GM19455 (cell line): ENCODE measurements at regions not wholly inside any gene's neighbourhood (a gene's known extent, or its start where the extent isn't known, plus 50 kb on each side); places are given as distances from the start of the nearest gene placed in this dataset.
"Not testable (repeated sequence)": the region's sequence is repeated elsewhere in the genome, so short reads cannot be mapped to it uniquely, and the experiment has no call there.

ENCODE experiments used
- ATAC-seq: cut with Tn5 transposase; IDR thresholded peaks from one replicate; pipeline ENCODE4 v1.9.1; 2021; ENCODE audit not compliant: unreplicated experiment

DNA sequence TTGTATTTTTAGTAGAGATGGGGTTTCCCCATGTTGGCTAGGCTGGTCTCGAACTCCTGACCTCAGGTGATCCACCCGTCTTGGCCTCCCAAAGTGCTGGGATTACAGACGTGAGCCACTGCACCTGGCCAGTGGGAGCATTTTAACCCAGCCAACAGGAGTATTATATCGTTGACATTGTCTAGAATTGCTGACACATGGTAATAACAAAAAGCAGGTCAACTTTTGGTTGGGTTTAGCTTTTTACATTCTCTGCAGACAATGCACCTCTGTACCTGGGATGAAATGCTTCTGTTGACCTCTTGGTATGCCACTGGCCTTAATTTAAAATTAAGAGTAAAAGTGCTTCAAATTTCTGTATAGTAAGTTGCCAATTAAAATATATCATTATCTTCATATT is 245.6 kb downstream of the TTC6 start:
- not testable (repeated sequence) for ATAC-seq

- ATAC-seq: no peak
Observed at GRCh38 chr14:37842106-37842505, 246.7 kb downstream of the TTC6 start.

- no peak for ATAC-seq
Observed at GRCh38 chr14:37843954-37844607, 248.7 kb downstream of the TTC6 start.

DNA sequence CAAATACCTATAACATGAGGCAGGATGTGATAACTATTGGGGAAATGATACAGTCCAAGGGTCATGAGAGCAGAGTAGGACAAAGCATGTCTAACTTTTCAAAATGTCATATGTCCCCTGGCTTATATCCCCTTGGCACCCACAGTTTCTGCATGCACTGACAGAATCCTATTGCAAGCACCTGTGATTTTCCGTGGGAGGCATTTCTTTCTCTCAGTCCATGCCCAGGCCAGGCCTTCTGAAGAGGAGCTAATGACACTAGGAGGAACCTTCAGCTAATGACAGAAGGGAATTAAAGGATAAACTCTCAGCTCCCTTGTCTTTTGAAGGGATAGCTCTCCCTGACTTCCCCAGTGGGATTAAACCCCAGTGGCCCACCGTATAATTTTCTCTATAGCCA is 249.2 kb downstream of the TTC6 start:
- no peak for ATAC-seq

- ATAC-seq: no peak
Observed at GRCh38 chr14:37848985-37849621, 253.7 kb downstream of the TTC6 start.

GRCh38 chr14:37851054-37851453 is 255.6 kb downstream of the TTC6 start:
- no peak for ATAC-seq

DNA sequence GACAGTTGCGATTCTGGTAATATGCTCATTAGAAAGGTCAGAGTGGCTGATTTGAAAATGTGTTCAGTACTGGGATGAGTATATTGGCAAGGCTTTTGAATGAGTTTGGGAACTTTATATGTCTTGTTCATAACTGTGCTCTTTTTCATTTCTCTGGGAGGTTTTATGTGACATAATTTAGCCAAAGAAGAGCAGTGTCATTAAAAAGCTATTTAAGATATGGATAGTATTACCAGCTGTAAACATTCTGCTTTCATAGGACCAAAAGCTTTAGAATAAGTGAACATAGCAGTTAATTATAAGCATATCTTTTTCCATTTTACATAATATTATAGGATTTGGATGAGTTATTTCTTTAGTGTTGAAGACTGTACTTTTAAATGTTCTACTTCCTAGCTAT is 260.4 kb downstream of the TTC6 start:
- ATAC-seq: no peak

- ATAC-seq: no peak
Observed at GRCh38 chr14:37857774-37858266, 262.4 kb downstream of the TTC6 start.

GRCh38 chr14:37858733-37859132 is 263.3 kb downstream of the TTC6 start:
- no peak for ATAC-seq

GRCh38 chr14:37859177-37859576 is 263.7 kb downstream of the TTC6 start:
- no peak for ATAC-seq

GRCh38 chr14:37862263-37862662 is 266.8 kb downstream of the TTC6 start:
- ATAC-seq: no peak

DNA sequence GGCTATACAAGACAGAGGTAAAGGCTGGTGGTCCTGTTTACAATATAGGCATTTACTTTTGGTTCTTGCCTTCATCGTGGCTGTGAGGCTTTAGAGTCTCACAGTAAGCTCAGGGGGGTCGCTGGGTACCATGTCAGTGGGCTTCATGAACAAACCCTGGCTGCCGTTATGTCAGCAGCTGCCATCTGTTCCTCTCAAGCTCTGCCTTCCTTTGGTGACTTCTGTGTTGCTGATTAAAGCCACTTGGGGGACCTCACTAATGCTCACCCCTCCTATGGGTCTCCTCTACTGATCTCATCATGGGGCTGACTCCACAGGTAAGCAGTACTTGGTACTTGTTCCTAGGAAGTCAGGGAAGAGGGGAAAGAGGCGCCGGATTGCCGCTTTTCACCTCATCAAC is 268.7 kb downstream of the TTC6 start:
- no peak for ATAC-seq

- ATAC-seq: no peak
Observed at GRCh38 chr14:37864861-37865718, 269.7 kb downstream of the TTC6 start.

DNA sequence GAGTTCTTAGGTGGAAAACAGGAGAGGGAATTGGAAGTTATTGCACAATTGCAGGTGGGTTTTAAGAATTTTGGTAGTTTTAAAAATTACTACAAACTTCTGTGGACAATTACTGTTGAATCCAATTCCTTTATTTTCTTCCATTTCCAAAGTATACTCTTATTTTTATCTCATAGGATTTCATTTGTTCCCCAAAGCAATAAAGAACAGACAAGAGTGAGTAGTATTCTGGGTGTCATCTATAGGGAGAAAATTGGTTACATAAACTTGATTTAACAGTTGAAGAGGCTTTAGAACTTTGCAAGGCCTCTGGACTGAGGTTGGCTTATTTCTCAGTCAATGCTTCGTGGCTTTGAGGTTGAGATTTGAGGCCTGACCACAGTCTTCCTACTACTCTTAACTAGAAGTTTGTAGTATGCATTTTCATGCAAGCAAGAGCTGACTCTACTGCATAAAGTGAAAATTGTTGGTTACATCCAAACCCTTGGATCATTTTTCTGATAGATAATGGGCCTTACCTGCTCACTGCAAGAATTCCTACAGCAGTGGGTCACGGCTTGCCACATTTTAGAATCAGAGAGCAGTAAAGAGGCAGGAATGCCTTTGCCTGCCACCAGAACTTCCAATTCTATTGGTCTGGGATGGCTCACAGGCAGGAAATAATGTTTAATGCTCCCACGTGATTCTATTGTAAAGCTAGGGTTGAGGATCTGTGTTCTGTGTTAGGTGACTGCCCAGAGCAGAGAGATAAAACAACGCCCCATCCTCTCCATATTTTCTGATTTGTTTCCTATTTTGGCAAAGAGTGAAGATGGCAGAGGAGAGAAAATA is 270.5 kb downstream of the TTC6 start:
- no peak for ATAC-seq

- ATAC-seq: no peak
Observed at GRCh38 chr14:37869633-37870032, 274.2 kb downstream of the TTC6 start.

DNA sequence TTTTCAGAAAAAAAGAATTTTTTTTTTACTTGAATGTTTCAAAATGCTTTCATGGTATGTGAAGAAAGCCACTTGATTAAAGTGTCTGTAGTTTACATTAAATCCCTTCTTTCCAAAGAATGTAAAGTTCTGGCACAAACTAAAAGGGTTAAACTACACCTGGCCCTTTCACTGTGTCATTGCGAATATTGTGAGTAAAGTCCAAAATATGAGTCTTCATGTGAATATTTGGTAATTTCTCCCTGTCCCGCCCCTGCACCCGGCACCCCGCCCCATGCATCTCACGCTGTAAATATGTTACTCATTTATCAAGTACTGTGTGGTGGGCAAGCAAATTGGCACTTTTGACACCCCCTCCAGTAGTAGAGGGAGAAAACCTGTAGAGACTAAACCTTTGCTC is 274.7 kb downstream of the TTC6 start:
- ATAC-seq: no peak

GRCh38 chr14:37870632-37871346 is 275.4 kb downstream of the TTC6 start:
- ATAC-seq: no peak

DNA sequence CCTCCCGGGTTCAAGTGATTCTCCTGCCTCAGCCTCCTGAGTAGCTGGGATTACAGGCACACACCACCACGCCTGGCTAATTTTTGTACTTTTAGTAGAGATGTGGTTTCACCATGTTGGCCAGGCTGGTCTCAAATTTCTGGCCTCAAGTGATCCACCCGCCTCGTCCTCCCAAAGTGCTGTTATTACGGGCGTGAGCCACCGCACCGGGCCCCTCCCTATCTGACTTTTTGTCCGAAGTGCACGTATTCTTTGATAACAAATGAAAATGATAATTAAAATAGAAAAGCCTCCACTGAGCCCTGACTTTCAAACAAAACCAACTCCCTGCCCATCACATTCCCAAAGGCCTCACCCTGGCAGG is 278.6 kb downstream of the TTC6 start:
- peak; percentile 26 for ATAC-seq

- ATAC-seq: peak; percentile 92
Observed at GRCh38 chr14:37874429-37875109, 279.1 kb downstream of the TTC6 start.

- ATAC-seq: no peak
Observed at GRCh38 chr14:37888234-37888633, 292.8 kb downstream of the TTC6 start.
